ENCODE measurements at regions not wholly inside any gene's neighbourhood (a gene's known extent, or its start where the extent isn't known, plus 50 kb on each side); places are given as distances from the start of the nearest gene placed in this dataset.
A peak's percentile ranks its signal among the peaks of the same experiment; 100 is the strongest.

DNA sequence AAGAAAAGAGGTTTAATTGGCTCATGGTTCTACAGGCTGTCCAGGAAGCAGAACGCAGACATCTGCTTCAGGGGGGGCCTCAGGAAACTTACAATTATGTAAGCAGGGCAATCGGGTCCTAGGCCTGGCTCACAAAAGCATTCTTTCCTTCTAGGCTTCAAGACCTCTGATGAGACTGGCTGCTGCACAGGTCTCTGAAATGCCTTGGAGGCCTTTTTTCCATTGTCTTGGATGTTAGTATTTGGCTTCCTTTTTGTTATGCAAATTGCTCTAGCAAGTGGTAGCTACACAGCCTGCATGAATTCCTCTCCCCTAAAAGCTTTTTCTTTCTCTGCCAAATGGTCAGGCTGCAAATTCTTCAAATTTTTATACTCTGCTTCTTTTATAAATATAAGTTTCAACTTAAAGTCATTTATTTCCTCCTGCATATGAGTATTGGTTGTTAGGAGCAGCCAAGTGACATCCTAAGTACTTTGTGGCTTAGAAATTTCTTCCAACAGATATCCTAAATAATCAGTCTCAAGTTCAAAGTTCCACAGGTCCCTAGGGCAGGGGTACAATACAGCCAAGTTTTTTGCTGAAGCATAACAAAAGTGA lies 83.1 kb upstream of the SEMA3A start:
- no peak for DNase-seq (ENCODE audit: low read depth, low spot score)
- no peak overlapping the region for H3K27ac ChIP-seq

DNA sequence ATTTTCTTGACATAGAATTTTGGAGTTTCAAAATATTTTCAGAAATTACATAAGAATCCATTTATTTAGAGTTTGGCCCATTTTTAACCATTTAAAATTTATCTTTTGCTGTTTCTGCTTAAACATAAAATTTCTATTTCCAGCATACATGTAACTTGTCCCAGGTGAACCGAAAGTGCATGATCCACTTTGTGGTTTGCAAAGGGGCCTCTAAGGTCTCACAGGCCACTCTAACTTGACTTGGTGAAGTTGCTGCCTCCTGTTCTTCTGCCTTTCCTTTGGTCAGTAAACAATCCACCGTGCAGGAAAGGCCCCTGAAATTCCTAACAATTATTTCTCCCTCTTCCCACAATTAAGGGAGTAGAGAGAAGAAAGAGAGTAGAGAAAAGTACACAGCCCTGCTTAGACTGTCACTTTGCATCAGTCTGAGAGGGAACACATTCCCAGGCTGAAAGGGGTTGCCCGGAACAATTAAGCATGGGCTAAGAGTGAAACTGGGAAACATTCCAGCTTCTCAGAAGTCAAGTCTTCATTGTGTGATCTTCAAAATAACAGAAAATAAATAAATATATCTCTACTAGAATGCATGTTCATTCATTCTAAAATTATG lies 79.5 kb upstream of the SEMA3A start:
- no peak for DNase-seq (ENCODE audit: low read depth, low spot score)
- no peak overlapping the region for H3K27ac ChIP-seq

DNA sequence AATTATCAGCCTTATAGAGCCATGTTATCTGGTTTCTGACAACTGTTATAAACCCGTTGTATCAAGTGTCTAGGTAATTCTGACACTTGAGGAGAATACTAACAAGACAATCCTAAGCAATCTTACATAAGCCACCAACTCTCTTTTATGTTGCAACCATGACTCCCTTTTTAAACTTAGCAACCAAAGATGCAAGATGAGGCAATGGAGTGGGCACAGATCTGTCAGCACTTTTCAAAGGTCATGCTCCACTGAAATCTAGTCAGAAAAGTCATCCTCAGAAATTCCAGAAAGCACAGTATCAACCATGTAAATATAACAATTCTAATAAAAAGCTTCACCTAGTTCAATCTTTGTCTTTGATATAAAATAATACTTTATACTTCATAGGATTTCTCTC lies 77.0 kb upstream of the SEMA3A start:
- no peak overlapping the region for H3K27ac ChIP-seq
- DNase-seq (ENCODE audit: low read depth, low spot score), result no peak

DNA sequence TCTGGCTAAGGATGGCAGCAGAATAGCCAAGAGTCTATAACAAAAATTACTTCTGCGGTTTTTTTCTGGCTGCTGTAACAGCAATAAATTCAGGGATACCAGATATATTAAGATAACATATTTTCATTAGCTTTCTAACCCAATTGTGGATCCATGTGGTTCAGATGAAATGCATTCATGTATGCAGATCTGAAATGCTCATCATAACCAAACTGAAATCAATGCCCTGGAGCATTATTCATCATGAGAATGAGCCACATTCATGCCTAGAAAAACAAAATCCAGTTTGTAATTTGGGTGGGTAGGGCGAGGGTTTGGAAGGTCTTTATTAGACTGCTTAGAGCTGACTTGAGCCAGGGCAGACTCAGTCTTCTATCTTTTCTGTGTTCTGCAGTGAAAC lies 69.8 kb upstream of the SEMA3A start:
- no peak for DNase-seq (ENCODE audit: low read depth, low spot score)
- no peak overlapping the region for H3K27ac ChIP-seq

DNA sequence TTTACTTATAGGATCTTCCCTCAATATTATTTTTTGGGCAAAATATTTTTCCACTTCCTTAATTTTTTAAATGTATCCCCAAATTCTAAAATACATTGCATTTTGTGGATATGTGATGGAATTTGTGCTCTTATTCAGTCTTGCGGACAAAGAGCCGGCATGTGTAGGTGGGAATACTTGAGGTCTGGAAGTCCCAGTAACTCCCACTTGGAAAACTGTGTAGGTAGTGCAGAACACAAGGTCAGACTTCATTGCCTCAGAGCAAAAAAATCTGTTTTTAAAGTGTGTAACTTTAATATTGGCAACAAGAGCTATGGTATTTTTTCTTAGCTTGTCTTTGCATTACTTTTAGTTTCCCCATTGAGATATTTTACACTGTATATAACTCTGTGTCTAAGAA lies 68.5 kb upstream of the SEMA3A start:
- no peak overlapping the region for H3K27ac ChIP-seq
- DNase-seq (ENCODE audit: low read depth, low spot score), result no peak

GRCh38 chr7:84261509-84261908 lies 66.9 kb upstream of the SEMA3A start:
- DNase-seq (ENCODE audit: low read depth, low spot score), result no peak
- H3K27ac ChIP-seq, result no peak overlapping the region

GRCh38 chr7:84258628-84259027 lies 64.0 kb upstream of the SEMA3A start:
- DNase-seq (ENCODE audit: low read depth, low spot score), result no peak
- no peak overlapping the region for H3K27ac ChIP-seq

- H3K27ac ChIP-seq, result no peak overlapping the region
- no peak for DNase-seq (ENCODE audit: low read depth, low spot score)
Measured at GRCh38 chr7:84256571-84256971, 62.0 kb upstream of the SEMA3A start.

DNA sequence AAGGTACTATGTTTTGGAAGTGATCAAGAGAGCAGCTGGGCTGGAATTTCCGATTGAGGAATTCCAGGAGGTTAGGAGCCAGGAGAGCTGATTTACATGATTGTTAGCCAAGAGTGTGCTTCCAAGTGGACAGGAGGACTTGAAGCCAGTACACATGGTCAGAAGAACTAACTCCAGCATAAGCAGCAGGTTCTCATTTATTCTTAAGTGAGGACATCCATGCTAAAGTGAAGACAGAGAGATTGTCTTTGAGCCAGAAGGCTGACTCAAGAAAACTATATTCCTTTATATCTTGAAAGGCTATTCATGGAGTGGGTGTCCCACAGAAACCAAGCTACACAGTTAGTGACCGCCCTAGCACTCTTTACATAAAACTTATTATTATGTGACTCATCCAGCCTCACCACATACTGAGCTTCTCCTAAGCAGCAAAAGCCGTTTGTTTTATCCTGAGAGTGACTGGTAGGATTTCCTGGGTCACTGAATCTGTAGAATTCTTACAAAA lies 56.7 kb upstream of the SEMA3A start:
- H3K27ac ChIP-seq, result no peak overlapping the region
- peak; percentile 46 for DNase-seq (ENCODE audit: low read depth, low spot score)

- no peak for DNase-seq (ENCODE audit: low read depth, low spot score)
- H3K27ac ChIP-seq, result no peak overlapping the region
Measured at GRCh38 chr7:84250452-84250851, 55.9 kb upstream of the SEMA3A start.

DNA sequence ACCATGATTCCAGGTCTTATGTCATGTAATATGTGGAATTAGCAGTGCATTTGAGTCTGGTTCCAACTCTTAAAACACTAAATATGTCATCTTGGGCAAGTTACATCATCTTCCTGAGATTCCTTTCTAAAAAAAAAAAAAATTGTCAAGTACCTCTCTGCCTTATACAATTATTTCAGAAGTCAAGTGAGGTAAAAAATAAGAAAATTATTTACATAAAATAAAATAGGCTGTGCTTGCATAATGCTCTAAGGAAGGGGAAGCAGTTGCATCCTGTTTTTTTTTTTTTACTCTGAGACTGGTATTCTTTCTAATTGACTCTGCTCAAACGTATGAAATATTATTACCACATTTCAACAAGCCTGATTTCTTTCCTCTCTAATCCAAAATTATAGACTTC lies 55.1 kb upstream of the SEMA3A start:
- no peak for DNase-seq (ENCODE audit: low read depth, low spot score)

GRCh38 chr7:84248843-84249242 lies 54.3 kb upstream of the SEMA3A start:
- H3K27ac ChIP-seq, result no peak overlapping the region
- DNase-seq (ENCODE audit: low read depth, low spot score), result no peak

More for the DNA sequence above, 55.1 kb upstream of the SEMA3A start:
- H3K27ac ChIP-seq, result no peak overlapping the region

- DNase-seq (ENCODE audit: low read depth, low spot score), result no peak
- H3K27ac ChIP-seq, result no peak overlapping the region
Measured at GRCh38 chr7:84248267-84248666, 53.7 kb upstream of the SEMA3A start.

- DNase-seq (ENCODE audit: low read depth, low spot score), result peak; percentile 62
- no peak overlapping the region for H3K27ac ChIP-seq
Measured at GRCh38 chr7:84247591-84247990, 53.0 kb upstream of the SEMA3A start.

DNA sequence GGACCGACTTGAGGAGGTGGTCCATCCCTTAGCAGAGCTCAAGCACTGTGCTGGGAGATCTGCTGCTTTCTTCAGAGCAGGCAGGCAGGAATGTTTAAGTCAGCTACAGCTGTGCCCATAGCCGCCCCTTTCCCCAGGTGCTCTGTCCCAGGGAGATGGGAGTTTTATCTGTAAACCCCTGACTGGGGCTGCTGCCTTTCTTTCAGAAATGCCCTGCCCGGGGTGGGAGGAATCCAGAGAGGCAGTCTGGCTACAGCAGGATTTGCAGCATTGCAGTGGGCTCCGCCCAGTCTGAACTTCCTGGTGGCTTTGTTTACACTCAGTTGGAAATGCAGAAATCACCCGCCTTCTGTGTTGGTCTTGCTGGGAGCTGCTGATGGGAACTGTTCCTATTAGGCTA lies 51.2 kb upstream of the SEMA3A start:
- no peak overlapping the region for H3K27ac ChIP-seq
- no peak for DNase-seq (ENCODE audit: low read depth, low spot score)
